GM23338 (cell line): ENCODE measurements at regions not wholly inside any gene's neighbourhood (a gene's known extent, or its start where the extent isn't known, plus 50 kb on each side); places are given as distances from the start of the nearest gene placed in this dataset.

ENCODE experiments used
- ATAC-seq: fragments of 200-7000 bp; cut with Tn5 transposase; 3 replicates; pipeline ENCODE4 v1.9.1; 2020
- DNase-seq: peaks from one replicate; pipeline ENCODE4 v3.0.0-alpha.2; 2015; ENCODE audit warnings: low spot score
- H2AFZ ChIP-seq: fragments of 200-600 bp; sonication (generic); 2 replicates; pipeline ENCODE4 v1.8.0; 2016; ENCODE audit warnings: antibody characterized with exemption, mild to moderate bottlenecking, moderate library complexity
- H3F3A ChIP-seq: fragments of 200-600 bp; sonication (generic); replicated peaks from 2 replicates; pipeline ENCODE4 v1.8.0; 2017; ENCODE audit warnings: antibody characterized with exemption, mixed run types, low read depth
- H3K27ac ChIP-seq: fragments of 200-600 bp; sonication (generic); 2 replicates; pipeline ENCODE4 v1.6.1; 2016; ENCODE audit warnings: low read depth
- H3K27me3 ChIP-seq: fragments of 200-600 bp; sonication (generic); 2 replicates; pipeline ENCODE4 v1.8.0; 2016; ENCODE audit warnings: mild to moderate bottlenecking, mixed run types, moderate library complexity; ENCODE audit not compliant: insufficient read depth
- H3K36me3 ChIP-seq: fragments of 200-600 bp; sonication (generic); 2 replicates; pipeline ENCODE4 v1.8.0; 2016; ENCODE audit warnings: mild to moderate bottlenecking; ENCODE audit not compliant: insufficient read depth
- H3K4me1 ChIP-seq: fragments of 200-600 bp; sonication (generic); 2 replicates; pipeline ENCODE4 v1.8.0; 2016; ENCODE audit warnings: mild to moderate bottlenecking, moderate library complexity; ENCODE audit not compliant: insufficient read depth
- H3K4me2 ChIP-seq: fragments of 200-600 bp; sonication (generic); 2 replicates; pipeline ENCODE4 v1.7.1; 2017; ENCODE audit warnings: mixed run types
- H3K4me3 ChIP-seq: fragments of 200-600 bp; sonication (generic); 2 replicates; pipeline ENCODE4 v1.6.1; 2016; ENCODE audit warnings: mixed run types
- H3K79me2 ChIP-seq: fragments of 200-600 bp; sonication (generic); replicated peaks from 2 replicates; pipeline ENCODE4 v1.8.0; 2017; ENCODE audit warnings: mild to moderate bottlenecking; ENCODE audit not compliant: insufficient read depth
- H3K9me2 ChIP-seq: fragments of 200-600 bp; sonication (generic); 2 replicates; pipeline ENCODE4 v1.8.0; 2017; ENCODE audit not compliant: insufficient read depth
- H4K20me1 ChIP-seq: fragments of 200-600 bp; sonication (generic); replicated peaks from 2 replicates; pipeline ENCODE4 v1.8.0; 2017; ENCODE audit warnings: mild to moderate bottlenecking; ENCODE audit not compliant: insufficient read depth
- H3K27ac Mint-ChIP-seq: 2 replicates; pipeline ENCODE4 v1.8.0; 2020; ENCODE audit warnings: inconsistent platforms, mild to moderate bottlenecking, moderate library complexity, mixed read lengths
- H3K27me3 Mint-ChIP-seq: 3 replicates; pipeline ENCODE4 v1.8.0; 2022; ENCODE audit warnings: low read depth, mild to moderate bottlenecking, moderate library complexity, mixed read lengths, inconsistent platforms; ENCODE audit not compliant: insufficient read depth, poor library complexity
- H3K36me3 Mint-ChIP-seq: 3 replicates; pipeline ENCODE4 v1.8.0; 2021; ENCODE audit warnings: low read depth, mild to moderate bottlenecking, inconsistent platforms, moderate library complexity, mixed read lengths
- H3K4me1 Mint-ChIP-seq: 3 replicates; pipeline ENCODE4 v1.8.0; 2020; ENCODE audit warnings: mild to moderate bottlenecking, inconsistent platforms, mixed read lengths
- H3K4me3 Mint-ChIP-seq: 3 replicates; pipeline ENCODE4 v1.8.0; 2021; ENCODE audit warnings: moderate library complexity, mild to moderate bottlenecking, inconsistent platforms, mixed read lengths
- H3K9me3 Mint-ChIP-seq: 3 replicates; pipeline ENCODE4 v1.8.0; 2020; ENCODE audit warnings: moderate library complexity, mild to moderate bottlenecking, inconsistent platforms, mixed read lengths
- CREB1 ChIP-seq: fragments of 250-450 bp; sonication (Bioruptor Pico); IDR thresholded peaks from 2 replicates; pipeline ENCODE4 v1.5.0; 2020; ENCODE audit warnings: low read depth, mild to moderate bottlenecking, moderate library complexity
- CTCF ChIP-seq, 2 experiments: fragments of 200-600 bp in 1 of 2; sonication (generic) in 1 of 2; conservative IDR thresholded peaks; 2 replicates each; pipeline versions ENCODE4 v1.5.1 to v1.6.1; 2016 to 2017; ENCODE audit warnings: antibody characterized with exemption in 2 of 2, low read depth in 2 of 2, mild to moderate bottlenecking in 2 of 2, moderate library complexity in 1 of 2
- EZH2 ChIP-seq: fragments of 200-600 bp; sonication (generic); IDR thresholded peaks from one replicate; pipeline ENCODE4 v1.8.0; 2017; ENCODE audit warnings: antibody characterized with exemption, mild to moderate bottlenecking, low read depth; ENCODE audit not compliant: unreplicated experiment
- JUNB ChIP-seq: IDR thresholded peaks from one replicate; pipeline ENCODE4 v1.6.1; 2016; ENCODE audit warnings: antibody characterized with exemption; ENCODE audit not compliant: unreplicated experiment
- NANOG ChIP-seq: IDR thresholded peaks from 2 replicates; pipeline ENCODE4 v1.6.1; 2016; ENCODE audit warnings: antibody characterized with exemption, borderline replicate concordance
- REST ChIP-seq: IDR thresholded peaks from one replicate; pipeline ENCODE4 v1.6.1; 2018; ENCODE audit warnings: antibody characterized with exemption; ENCODE audit not compliant: unreplicated experiment
- STAT1 ChIP-seq: IDR thresholded peaks from one replicate; pipeline ENCODE4 v1.6.1; 2016; ENCODE audit warnings: antibody characterized with exemption; ENCODE audit not compliant: unreplicated experiment
- ZNF114 ChIP-seq: fragments of 250-450 bp; sonication (Bioruptor Pico); IDR thresholded peaks from 2 replicates; pipeline ENCODE4 v1.5.0; 2020; ENCODE audit warnings: mild to moderate bottlenecking, moderate library complexity
- ZNF462 ChIP-seq: fragments of 250-450 bp; sonication (Bioruptor Pico); IDR thresholded peaks from 2 replicates; pipeline ENCODE4 v1.5.0; 2020; ENCODE audit warnings: mild to moderate bottlenecking, moderate library complexity

- no peak overlapping the region for H3K27ac Mint-ChIP-seq
- H3K4me2 ChIP-seq = no peak overlapping the region
- H3K27ac ChIP-seq = no peak overlapping the region
- no peaks in the 10 kb centered on the region for H3K4me1 ChIP-seq
- no peak for TF ChIP-seq REST
- no peak for TF ChIP-seq JUNB
- TF ChIP-seq STAT1 = no peak
- TF ChIP-seq EZH2 = no peak
- no peak for TF ChIP-seq CREB1 (CRISPR knock-in tag)
- TF ChIP-seq ZNF114 = no peak
- no peaks in the 10 kb centered on the region for H3K9me2 ChIP-seq
- ATAC-seq (no peak), DNase-seq (no peak)
- no peaks in the 10 kb centered on the region for H3K9me3 Mint-ChIP-seq
- H4K20me1 ChIP-seq = no peaks in the 10 kb centered on the region
- H3K27me3 ChIP-seq = no peaks in the 10 kb centered on the region
- no peak overlapping the region for H2AFZ ChIP-seq
- no peak overlapping the region for H3K4me3 ChIP-seq
- no peaks in the 10 kb centered on the region for H3K36me3 ChIP-seq
- H3F3A ChIP-seq = no peaks in the 10 kb centered on the region
- H3K4me3 Mint-ChIP-seq = no peak overlapping the region
- no peaks in the 10 kb centered on the region for H3K79me2 ChIP-seq
- no peaks in the 10 kb centered on the region for H3K27me3 Mint-ChIP-seq
- H3K4me1 Mint-ChIP-seq = peaks cover 3% of the 10 kb centered on the region; the same call in 1 of the 3 replicates
- no peaks in the 10 kb centered on the region for H3K36me3 Mint-ChIP-seq
Observed at GRCh38 chr15:29355477-29355876, 85.9 kb upstream of the NSMCE3 start.

- Histone ChIP-seq H3K9me2 (no peaks in the 10 kb centered on the region), H4K20me1 (no peaks in the 10 kb centered on the region), H3K79me2 (no peaks in the 10 kb centered on the region), H3F3A (no peaks in the 10 kb centered on the region), H3K27me3 (no peaks in the 10 kb centered on the region), H3K27ac (no peak overlapping the region), H3K4me3 (no peak overlapping the region), H3K4me2 (no peak overlapping the region), H2AFZ (no peak overlapping the region), H3K36me3 (no peaks in the 10 kb centered on the region), H3K4me1 (no peaks in the 10 kb centered on the region)
- DNase-seq (no peak), ATAC-seq (no peak)
- Mint-ChIP-seq H3K36me3 (no peaks in the 10 kb centered on the region), H3K27ac (no peak overlapping the region), H3K9me3 (no peaks in the 10 kb centered on the region), H3K27me3 (peaks cover 4% of the 10 kb centered on the region), H3K4me3 (no peak overlapping the region), H3K4me1 (peaks cover 16% of the 10 kb centered on the region)
- TF ChIP-seq CREB1 (CRISPR knock-in tag) = no peak
- TF ChIP-seq CTCF (conservative IDR thresholded peaks at IDR 0.05; ENCODE audit: low read depth in 2 of 2) = no peak
- no peak for TF ChIP-seq NANOG
- TF ChIP-seq ZNF462 (CRISPR knock-in tag) = no peak
- no peak for TF ChIP-seq EZH2
Observed at GRCh38 chr15:29352402-29352801, 82.8 kb upstream of the NSMCE3 start.
